Uterus (tissue), 2 donors: ENCODE measurements at regions not wholly inside any gene's neighbourhood (a gene's known extent, or its start where the extent isn't known, plus 50 kb on each side); places are given as distances from the start of the nearest gene placed in this dataset.

ENCODE experiments used
- POLR2A ChIP-seq, 2 donors: fragments of 450-650 bp; IDR thresholded peaks; one replicate each; pipeline ENCODE4 v1.6.1; 2016; ENCODE audit warnings: antibody characterized with exemption in 2 of 2, mild to moderate bottlenecking in 1 of 2, moderate library complexity in 1 of 2
- TF ChIP-seq, protein P1 (sequence below), 4 experiments: fragments of 200-600 bp in 2 of 4; fragments of 450-650 bp in 2 of 4; sonication (generic) in 2 of 4; IDR thresholded peaks; one replicate each; pipeline ENCODE4 v1.5.1; 2016 to 2019; ENCODE audit warnings: antibody characterized with exemption in 4 of 4, mild to moderate bottlenecking in 2 of 4, moderate library complexity in 1 of 4

DNA sequence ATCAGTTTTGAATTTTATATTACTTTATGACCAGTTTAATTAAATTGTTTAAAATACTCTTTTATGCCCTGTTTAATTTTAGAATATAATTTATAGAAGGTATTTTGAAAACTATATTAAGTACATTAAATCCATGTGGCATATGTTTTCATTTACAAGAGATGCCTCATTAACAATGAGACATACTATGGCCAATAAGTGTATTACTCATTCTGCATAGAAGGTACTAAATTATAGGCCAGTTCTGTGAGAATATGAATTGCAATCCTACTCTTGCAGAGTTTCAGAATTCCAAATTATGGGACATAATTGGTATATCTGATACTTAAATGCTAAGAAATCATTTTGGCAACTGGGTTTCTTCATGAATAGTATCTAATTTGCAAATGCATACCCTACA is 951.1 kb downstream of the FAT4 start:
- no peak for TF ChIP-seq POLR2A (IDR thresholded peaks at IDR 0.05)
- TF ChIP-seq, protein P1, sequence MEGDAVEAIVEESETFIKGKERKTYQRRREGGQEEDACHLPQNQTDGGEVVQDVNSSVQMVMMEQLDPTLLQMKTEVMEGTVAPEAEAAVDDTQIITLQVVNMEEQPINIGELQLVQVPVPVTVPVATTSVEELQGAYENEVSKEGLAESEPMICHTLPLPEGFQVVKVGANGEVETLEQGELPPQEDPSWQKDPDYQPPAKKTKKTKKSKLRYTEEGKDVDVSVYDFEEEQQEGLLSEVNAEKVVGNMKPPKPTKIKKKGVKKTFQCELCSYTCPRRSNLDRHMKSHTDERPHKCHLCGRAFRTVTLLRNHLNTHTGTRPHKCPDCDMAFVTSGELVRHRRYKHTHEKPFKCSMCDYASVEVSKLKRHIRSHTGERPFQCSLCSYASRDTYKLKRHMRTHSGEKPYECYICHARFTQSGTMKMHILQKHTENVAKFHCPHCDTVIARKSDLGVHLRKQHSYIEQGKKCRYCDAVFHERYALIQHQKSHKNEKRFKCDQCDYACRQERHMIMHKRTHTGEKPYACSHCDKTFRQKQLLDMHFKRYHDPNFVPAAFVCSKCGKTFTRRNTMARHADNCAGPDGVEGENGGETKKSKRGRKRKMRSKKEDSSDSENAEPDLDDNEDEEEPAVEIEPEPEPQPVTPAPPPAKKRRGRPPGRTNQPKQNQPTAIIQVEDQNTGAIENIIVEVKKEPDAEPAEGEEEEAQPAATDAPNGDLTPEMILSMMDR (IDR thresholded peaks at IDR 0.05) = no peak
